OCI-LY7 (cell line): ENCODE measurements at regions not wholly inside any gene's neighbourhood (a gene's known extent, or its start where the extent isn't known, plus 50 kb on each side); places are given as distances from the start of the nearest gene placed in this dataset.

Experiments used
- BruUV-seq: library from RNA; stranded (reverse); fragments of 400-500 nt; replicated peaks from 2 replicates; lab custom pipeline; 2021; lab: Mats Ljungman, UMichigan
- CTCF ChIA-PET: fragments of 300-600 bp; sonication (Branson Sonifier 250); formaldehyde crosslinking; loops from one replicate; lab custom pipeline; 2022; ENCODE audit warnings: antibody characterized with exemption; ENCODE audit not compliant: unreplicated experiment; lab: Charles Lee
- POLR2A ChIA-PET: fragments of 300-600 bp; sonication (Branson Sonifier 250); formaldehyde crosslinking; loops from one replicate; lab custom pipeline; 2022; ENCODE audit warnings: antibody characterized with exemption; lab: Charles Lee
- DNase-seq: peaks from one replicate; pipeline ENCODE4 v3.0.0-alpha.2; 2015; ENCODE audit warnings: low spot score
- H2AFZ ChIP-seq: fragments of 200-600 bp; sonication (generic), shearing (Covaris generic); 2 replicates; pipeline ENCODE4 v1.6.1; 2014; ENCODE audit warnings: mild to moderate bottlenecking, antibody characterized with exemption, low read length, moderate library complexity
- H3K27ac ChIP-seq: fragments of 200-600 bp; sonication (generic); 2 replicates; pipeline ENCODE4 v1.5.1; 2014; ENCODE audit warnings: mixed run types, low read depth, mild to moderate bottlenecking, moderate library complexity, low read length, inconsistent platforms; ENCODE audit not compliant: poor library complexity, severe bottlenecking
- H3K36me3 ChIP-seq: fragments of 200-600 bp; sonication (generic); 2 replicates; pipeline ENCODE4 v1.6.1; 2014; ENCODE audit warnings: mild to moderate bottlenecking, antibody characterized with exemption, low read length, moderate library complexity, mixed read lengths; ENCODE audit not compliant: insufficient read depth
- H3K4me1 ChIP-seq: fragments of 200-600 bp; sonication (generic); 2 replicates; pipeline ENCODE4 v1.5.1; 2014; ENCODE audit warnings: mild to moderate bottlenecking, low read length; ENCODE audit not compliant: insufficient read depth, poor library complexity, severe bottlenecking
- H3K4me2 ChIP-seq: fragments of 200-600 bp; sonication (generic); 2 replicates; pipeline ENCODE4 v1.6.1; 2014; ENCODE audit warnings: mild to moderate bottlenecking, low read length
- H3K4me3 ChIP-seq: fragments of 200-600 bp; sonication (generic); 2 replicates; pipeline ENCODE4 v1.5.1; 2014; ENCODE audit warnings: mild to moderate bottlenecking, low read depth, low read length; ENCODE audit not compliant: poor library complexity, severe bottlenecking
- H3K79me2 ChIP-seq: fragments of 200-600 bp; sonication (generic); 2 replicates; pipeline ENCODE4 v1.6.1; 2016; ENCODE audit warnings: low read depth, mild to moderate bottlenecking, low read length, moderate library complexity, mixed read lengths; ENCODE audit not compliant: insufficient read depth
- H3K9me2 ChIP-seq: fragments of 200-600 bp; sonication (generic); 2 replicates; pipeline ENCODE4 v1.6.1; 2016; ENCODE audit warnings: mild to moderate bottlenecking, low read length, mixed read lengths; ENCODE audit not compliant: insufficient read depth
- H3K9me3 ChIP-seq: fragments of 200-600 bp; sonication (generic); 2 replicates; pipeline ENCODE4 v1.6.1; 2014; ENCODE audit warnings: mild to moderate bottlenecking, mixed run types, low read length, mixed read lengths
- H4K20me1 ChIP-seq: fragments of 200-600 bp; sonication (generic); 2 replicates; pipeline ENCODE4 v1.6.1; 2014; ENCODE audit warnings: mild to moderate bottlenecking, antibody characterized with exemption, low read length, moderate library complexity, mixed read lengths; ENCODE audit not compliant: insufficient read depth
- EZH2phosphoT487 ChIP-seq: fragments of 200-600 bp; sonication (generic); IDR thresholded peaks from 2 replicates; pipeline ENCODE4 v1.6.1; 2018; ENCODE audit warnings: low read depth, borderline replicate concordance, mild to moderate bottlenecking, mixed run types, antibody characterized with exemption, low read length, moderate library complexity, mixed read lengths
- intact Hi-C: fragments of 100-400 bp; cut with micrococcal nuclease; formaldehyde crosslinking; loops from one replicate; pipeline ENCODE4 v1.10.0; 2022; ENCODE audit not compliant: unreplicated experiment
- TF ChIP-seq, protein P1 (sequence below): fragments of 200-600 bp; sonication (generic); conservative IDR thresholded peaks from 2 replicates; pipeline ENCODE4 v1.5.1; 2014; ENCODE audit warnings: mild to moderate bottlenecking, antibody characterized with exemption, low read length, moderate library complexity, mixed read lengths

DNA sequence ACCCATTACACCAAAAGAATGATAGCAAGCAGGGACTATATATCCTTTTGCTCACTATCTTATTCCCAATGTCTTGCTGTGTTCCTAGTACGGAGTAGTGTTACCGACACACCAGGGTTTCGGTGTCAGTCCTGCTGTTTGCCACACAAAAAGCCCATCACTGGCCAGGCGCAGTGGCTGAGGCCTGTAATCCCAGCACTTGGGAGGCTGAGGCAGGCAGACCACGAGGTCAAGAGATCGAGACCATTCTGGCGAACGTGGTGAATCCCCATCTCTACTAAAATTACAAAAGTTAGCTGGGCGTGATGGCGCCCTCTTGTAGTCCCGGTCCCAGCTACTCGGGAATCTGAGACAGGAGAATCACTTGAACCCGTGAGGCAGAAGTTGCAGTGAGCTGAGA is 1467.3 kb upstream of the MIR17HG start:
- intact Hi-C loops, result no loop called here
- no peak overlapping the region for H2AFZ ChIP-seq
- H3K4me3 ChIP-seq, result no peak overlapping the region
- no peaks in the 10 kb centered on the region for H3K36me3 ChIP-seq
- TF ChIP-seq, protein P1, sequence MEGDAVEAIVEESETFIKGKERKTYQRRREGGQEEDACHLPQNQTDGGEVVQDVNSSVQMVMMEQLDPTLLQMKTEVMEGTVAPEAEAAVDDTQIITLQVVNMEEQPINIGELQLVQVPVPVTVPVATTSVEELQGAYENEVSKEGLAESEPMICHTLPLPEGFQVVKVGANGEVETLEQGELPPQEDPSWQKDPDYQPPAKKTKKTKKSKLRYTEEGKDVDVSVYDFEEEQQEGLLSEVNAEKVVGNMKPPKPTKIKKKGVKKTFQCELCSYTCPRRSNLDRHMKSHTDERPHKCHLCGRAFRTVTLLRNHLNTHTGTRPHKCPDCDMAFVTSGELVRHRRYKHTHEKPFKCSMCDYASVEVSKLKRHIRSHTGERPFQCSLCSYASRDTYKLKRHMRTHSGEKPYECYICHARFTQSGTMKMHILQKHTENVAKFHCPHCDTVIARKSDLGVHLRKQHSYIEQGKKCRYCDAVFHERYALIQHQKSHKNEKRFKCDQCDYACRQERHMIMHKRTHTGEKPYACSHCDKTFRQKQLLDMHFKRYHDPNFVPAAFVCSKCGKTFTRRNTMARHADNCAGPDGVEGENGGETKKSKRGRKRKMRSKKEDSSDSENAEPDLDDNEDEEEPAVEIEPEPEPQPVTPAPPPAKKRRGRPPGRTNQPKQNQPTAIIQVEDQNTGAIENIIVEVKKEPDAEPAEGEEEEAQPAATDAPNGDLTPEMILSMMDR, result no peak
- TF ChIP-seq EZH2phosphoT487, result no peak
- CTCF ChIA-PET, result no interaction called here
- POLR2A ChIA-PET, result no interaction called here
- peaks cover 12% of the 10 kb centered on the region; the same call in 1 of the 2 replicates for H3K9me3 ChIP-seq
- H4K20me1 ChIP-seq, result no peaks in the 10 kb centered on the region
- H3K27ac ChIP-seq, result no peak overlapping the region
- BruUV-seq, result no TSS peak
- no peak for DNase-seq
- no peak overlapping the region for H3K4me2 ChIP-seq
- no peaks in the 10 kb centered on the region for H3K79me2 ChIP-seq
- no peaks in the 10 kb centered on the region for H3K9me2 ChIP-seq
- no peaks in the 10 kb centered on the region for H3K4me1 ChIP-seq

DNA sequence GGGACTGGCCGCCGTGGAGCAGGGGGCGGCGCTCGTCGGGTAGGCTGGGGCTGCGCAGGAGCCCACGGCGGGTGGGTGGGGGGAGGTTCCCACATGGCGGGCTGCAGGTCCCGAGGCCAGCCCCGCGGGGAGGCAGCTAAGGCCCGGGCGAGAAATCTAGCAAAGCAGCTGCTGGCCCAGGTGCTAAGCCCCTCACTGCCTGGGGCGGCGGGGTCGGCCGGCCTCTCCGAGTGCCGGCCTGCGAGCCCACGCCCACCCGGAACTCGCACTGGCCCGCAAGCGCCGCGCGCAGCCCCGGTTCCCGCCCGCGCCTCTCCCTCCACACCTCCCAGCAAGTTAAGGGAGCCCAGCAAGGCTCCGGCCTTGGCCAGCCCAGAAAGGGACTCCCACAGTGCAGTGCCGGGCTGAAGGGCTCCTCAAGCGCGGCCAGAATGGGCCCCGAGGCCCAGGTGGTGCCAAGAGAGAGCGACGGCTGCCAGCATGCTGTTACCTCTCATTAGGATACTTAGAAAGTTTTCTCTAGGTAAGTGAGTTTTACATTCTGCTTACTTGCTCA is 1463.5 kb upstream of the MIR17HG start:
- POLR2A ChIA-PET, result interaction anchor here (1.1 to 2.0 kb wide), 2 partner anchors 15 to 32 kb away, joined by 3 to 5 read pairs; no protein-coding TSS in a partner anchor

DNA sequence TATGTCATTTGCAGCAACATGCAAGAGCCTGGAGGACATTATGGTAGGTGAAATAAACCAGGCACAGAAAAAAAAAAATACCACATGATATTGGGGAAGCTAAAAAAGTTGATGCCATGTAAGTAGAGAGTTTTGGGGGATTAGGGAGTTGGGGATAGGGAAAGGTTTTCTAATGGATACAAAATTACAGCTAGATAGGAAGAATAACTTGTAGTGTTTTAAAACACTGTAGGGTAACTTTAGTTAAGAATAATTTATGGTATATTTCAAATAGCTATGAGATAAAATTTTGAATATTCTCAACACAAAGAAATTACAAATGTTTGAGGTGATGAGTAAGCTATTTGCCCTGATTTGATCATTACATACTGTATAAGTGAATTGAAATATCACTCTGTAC is 1456.7 kb upstream of the MIR17HG start:
- H3K4me1 ChIP-seq, result no peaks in the 10 kb centered on the region
- H3K4me3 ChIP-seq, result no peak overlapping the region
- H3K36me3 ChIP-seq, result no peaks in the 10 kb centered on the region
- no peaks in the 10 kb centered on the region for H4K20me1 ChIP-seq
- no peak overlapping the region for H3K27ac ChIP-seq
- H3K4me2 ChIP-seq, result no peak overlapping the region
- CTCF ChIA-PET, result no interaction called here
- BruUV-seq, result no TSS peak
- DNase-seq, result no peak
- H3K9me3 ChIP-seq, result 0 out of 2 replicates have a peak, but pooled peaks cover 7% of the 10 kb centered on the region
- POLR2A ChIA-PET, result interaction anchor here (0.6 to 3.7 kb wide), 12 partner anchors 9 to 1652 kb away, joined by 3 to 17 read pairs (median 4); no protein-coding TSS in a partner anchor
- intact Hi-C loops, result no loop called here
- no peak overlapping the region for H2AFZ ChIP-seq
- H3K9me2 ChIP-seq, result no peaks in the 10 kb centered on the region
- no peaks in the 10 kb centered on the region for H3K79me2 ChIP-seq
- TF ChIP-seq, protein P1, result no peak
- TF ChIP-seq EZH2phosphoT487, result no peak

More for the DNA sequence above, 1463.5 kb upstream of the MIR17HG start:
- DNase-seq, result no peak
- Histone ChIP-seq H3K4me3 (no peak overlapping the region), H3K27ac (no peak overlapping the region), H3K9me3 (peaks cover 19% of the 10 kb centered on the region; the same call in 1 of the 2 replicates), H3K36me3 (no peaks in the 10 kb centered on the region), H3K4me1 (no peaks in the 10 kb centered on the region), H4K20me1 (no peaks in the 10 kb centered on the region), H2AFZ (no peak overlapping the region), H3K4me2 (no peak overlapping the region), H3K9me2 (no peaks in the 10 kb centered on the region), H3K79me2 (no peaks in the 10 kb centered on the region)
- BruUV-seq, result no TSS peak
- no peak for TF ChIP-seq EZH2phosphoT487
- TF ChIP-seq, protein P1, result no peak
- intact Hi-C loops, result no loop called here
- CTCF ChIA-PET, result no interaction called here
